GM23338 (cell line): ENCODE measurements at regions not wholly inside any gene's neighbourhood (a gene's known extent, or its start where the extent isn't known, plus 50 kb on each side); places are given as distances from the start of the nearest gene placed in this dataset.

Experiments
- CREB1 ChIP-seq: fragments of 250-450 bp; sonication (Bioruptor Pico); IDR thresholded peaks from 2 replicates; pipeline ENCODE4 v1.5.0; 2020; ENCODE audit warnings: low read depth, mild to moderate bottlenecking, moderate library complexity
- CTCF ChIP-seq, 2 experiments: fragments of 200-600 bp in 1 of 2; sonication (generic) in 1 of 2; conservative IDR thresholded peaks; 2 replicates each; pipeline versions ENCODE4 v1.5.1 to v1.6.1; 2016 to 2017; ENCODE audit warnings: antibody characterized with exemption in 2 of 2, low read depth in 2 of 2, mild to moderate bottlenecking in 2 of 2, moderate library complexity in 1 of 2
- ETS1 ChIP-seq: IDR thresholded peaks from 2 replicates; pipeline ENCODE4 v1.6.1; 2016; ENCODE audit warnings: antibody characterized with exemption
- EZH2 ChIP-seq: fragments of 200-600 bp; sonication (generic); IDR thresholded peaks from one replicate; pipeline ENCODE4 v1.8.0; 2017; ENCODE audit warnings: antibody characterized with exemption, mild to moderate bottlenecking, low read depth; ENCODE audit not compliant: unreplicated experiment
- EZH2phosphoT487 ChIP-seq: fragments of 200-600 bp; sonication (generic); IDR thresholded peaks from one replicate; pipeline ENCODE4 v1.8.1; 2018; ENCODE audit warnings: antibody characterized with exemption; ENCODE audit not compliant: unreplicated experiment
- JUNB ChIP-seq: IDR thresholded peaks from one replicate; pipeline ENCODE4 v1.6.1; 2016; ENCODE audit warnings: antibody characterized with exemption; ENCODE audit not compliant: unreplicated experiment
- POLR2AphosphoS5 ChIP-seq: IDR thresholded peaks from 2 replicates; pipeline ENCODE4 v1.6.1; 2016; ENCODE audit warnings: antibody characterized with exemption, low read depth
- REST ChIP-seq: IDR thresholded peaks from one replicate; pipeline ENCODE4 v1.6.1; 2018; ENCODE audit warnings: antibody characterized with exemption; ENCODE audit not compliant: unreplicated experiment
- STAT1 ChIP-seq: IDR thresholded peaks from one replicate; pipeline ENCODE4 v1.6.1; 2016; ENCODE audit warnings: antibody characterized with exemption; ENCODE audit not compliant: unreplicated experiment
- ZNF331 ChIP-seq: fragments of 250-450 bp; sonication (Bioruptor Pico); IDR thresholded peaks from 2 replicates; pipeline ENCODE4 v1.5.0; 2020; ENCODE audit warnings: low read depth, mild to moderate bottlenecking, moderate library complexity

- TF ChIP-seq CTCF (conservative IDR thresholded peaks at IDR 0.05; ENCODE audit: low read depth in 2 of 2): no peak
- TF ChIP-seq POLR2AphosphoS5: no peak
- TF ChIP-seq EZH2: no peak
- TF ChIP-seq EZH2phosphoT487: no peak
- TF ChIP-seq REST: no peak
- no peak for TF ChIP-seq JUNB
- no peak for TF ChIP-seq CREB1 (CRISPR knock-in tag)
- TF ChIP-seq ETS1: no peak
- TF ChIP-seq ZNF331: no peak
- TF ChIP-seq STAT1: no peak
These were observed 246.7 kb downstream of the TFAP2C start for GRCh38 chr20:56875803-56876202.
